Esophagus muscularis mucosa (tissue), 4 donors: ENCODE measurements at regions not wholly inside any gene's neighbourhood (a gene's known extent, or its start where the extent isn't known, plus 50 kb on each side); places are given as distances from the start of the nearest gene placed in this dataset.

ENCODE experiments used
- DNase-seq: peaks from one replicate; pipeline ENCODE4 v3.0.0-alpha.2; 2017; ENCODE audit errors: extremely low spot score
- H3K27ac ChIP-seq, 4 donors: fragments of 200-600 bp; sonication (generic); replicated peaks in 1 of 4; 1 replicate in 3 of 4; 2 replicates in 1 of 4; pipeline ENCODE4 v1.5.1; 2016 to 2019; ENCODE audit warnings: mild to moderate bottlenecking in 1 of 4
- H3K27me3 ChIP-seq, 4 donors: fragments of 200-600 bp; sonication (generic); one replicate each; pipeline versions ENCODE4 v1.5.1 to v1.6.0; 2016 to 2019
- H3K36me3 ChIP-seq, 4 donors: fragments of 200-600 bp; sonication (generic); one replicate each; pipeline ENCODE4 v1.5.1; 2016 to 2019
- H3K4me1 ChIP-seq, 4 donors: fragments of 200-600 bp; sonication (generic); one replicate each; pipeline ENCODE4 v1.5.1; 2016 to 2019
- H3K4me3 ChIP-seq, 4 donors: fragments of 200-600 bp; sonication (generic); 1 replicate in 2 of 4; 2 replicates in 2 of 4; pipeline ENCODE4 v1.5.1; 2016 to 2019; ENCODE audit warnings: mild to moderate bottlenecking in 4 of 4, moderate library complexity in 1 of 4
- H3K9me3 ChIP-seq, 4 donors: fragments of 200-600 bp; sonication (generic); 1 replicate in 3 of 4; 2 replicates in 1 of 4; pipeline ENCODE4 v1.5.1; 2016 to 2019
- EP300 ChIP-seq: sonication (generic); formaldehyde crosslinking; IDR thresholded peaks from one replicate; pipeline ENCODE4 v1.6.1; 2017; ENCODE audit warnings: antibody characterized with exemption
- POLR2A ChIP-seq: fragments of 450-650 bp; IDR thresholded peaks from one replicate; pipeline ENCODE4 v1.6.1; 2017; ENCODE audit warnings: antibody characterized with exemption, moderate library complexity, mild to moderate bottlenecking, low read depth
- POLR2AphosphoS5 ChIP-seq, 2 donors: sonication (generic); formaldehyde crosslinking; IDR thresholded peaks; one replicate each; pipeline ENCODE4 v1.6.1; 2017; ENCODE audit warnings: antibody characterized with exemption in 2 of 2
- WGBS: methylation state at CpG from one replicate; pipeline ENCODE4 v1.1.5; 2018; 5-methylcytosine and 5-hydroxymethylcytosine counted together
- intact Hi-C: fragments of 100-400 bp; cut with DNase I; formaldehyde crosslinking; loops from one replicate; pipeline ENCODE4 v1.15.1; 2023
- TF ChIP-seq, protein P1 (sequence below), 3 experiments: fragments of 200-600 bp in 2 of 3; fragments of 450-650 bp in 1 of 3; sonication (generic) in 2 of 3; IDR thresholded peaks; one replicate each; pipeline ENCODE4 v1.5.1; 2017 to 2019; ENCODE audit warnings: antibody characterized with exemption in 3 of 3, mild to moderate bottlenecking in 2 of 3, moderate library complexity in 1 of 3

DNA sequence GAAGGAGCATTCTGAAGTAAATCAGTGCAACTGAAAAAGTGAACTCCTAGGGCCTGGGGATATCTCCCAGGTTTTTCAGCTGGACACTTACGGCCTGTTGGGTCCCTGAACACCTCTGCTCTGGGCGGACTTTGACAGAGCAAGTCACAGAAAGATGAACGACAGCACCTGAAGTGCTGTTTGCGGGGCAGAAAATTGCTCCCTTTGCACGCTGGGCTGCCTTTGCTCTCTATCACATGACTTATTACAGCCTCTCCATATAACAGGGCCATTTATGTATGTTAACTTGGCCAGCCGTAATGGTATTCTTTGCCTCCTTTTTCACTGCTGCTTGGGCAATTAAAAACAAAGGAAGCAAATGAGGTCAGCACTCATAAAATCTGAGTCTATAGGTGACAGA is 332.9 kb downstream of the BARHL2 start:
- DNase-seq = no peak
- intact Hi-C loops = no loop called here
- H3K4me1 ChIP-seq = no peaks in the 10 kb centered on the region
- H3K27me3 ChIP-seq = no peaks in the 10 kb centered on the region
- TF ChIP-seq, protein P1, sequence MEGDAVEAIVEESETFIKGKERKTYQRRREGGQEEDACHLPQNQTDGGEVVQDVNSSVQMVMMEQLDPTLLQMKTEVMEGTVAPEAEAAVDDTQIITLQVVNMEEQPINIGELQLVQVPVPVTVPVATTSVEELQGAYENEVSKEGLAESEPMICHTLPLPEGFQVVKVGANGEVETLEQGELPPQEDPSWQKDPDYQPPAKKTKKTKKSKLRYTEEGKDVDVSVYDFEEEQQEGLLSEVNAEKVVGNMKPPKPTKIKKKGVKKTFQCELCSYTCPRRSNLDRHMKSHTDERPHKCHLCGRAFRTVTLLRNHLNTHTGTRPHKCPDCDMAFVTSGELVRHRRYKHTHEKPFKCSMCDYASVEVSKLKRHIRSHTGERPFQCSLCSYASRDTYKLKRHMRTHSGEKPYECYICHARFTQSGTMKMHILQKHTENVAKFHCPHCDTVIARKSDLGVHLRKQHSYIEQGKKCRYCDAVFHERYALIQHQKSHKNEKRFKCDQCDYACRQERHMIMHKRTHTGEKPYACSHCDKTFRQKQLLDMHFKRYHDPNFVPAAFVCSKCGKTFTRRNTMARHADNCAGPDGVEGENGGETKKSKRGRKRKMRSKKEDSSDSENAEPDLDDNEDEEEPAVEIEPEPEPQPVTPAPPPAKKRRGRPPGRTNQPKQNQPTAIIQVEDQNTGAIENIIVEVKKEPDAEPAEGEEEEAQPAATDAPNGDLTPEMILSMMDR (IDR thresholded peaks at IDR 0.05) = no peak
- TF ChIP-seq EP300 = no peak
- TF ChIP-seq POLR2AphosphoS5 (IDR thresholded peaks at IDR 0.05) = no peak
- no peak for TF ChIP-seq POLR2A
- no peaks in the 10 kb centered on the region for H3K9me3 ChIP-seq
- no peak overlapping the region for H3K4me3 ChIP-seq
- WGBS = 78% methylated on average over 6 of the region's 6 CpGs
- H3K27ac ChIP-seq = no peak overlapping the region
- H3K36me3 ChIP-seq = no peaks in the 10 kb centered on the region

DNA sequence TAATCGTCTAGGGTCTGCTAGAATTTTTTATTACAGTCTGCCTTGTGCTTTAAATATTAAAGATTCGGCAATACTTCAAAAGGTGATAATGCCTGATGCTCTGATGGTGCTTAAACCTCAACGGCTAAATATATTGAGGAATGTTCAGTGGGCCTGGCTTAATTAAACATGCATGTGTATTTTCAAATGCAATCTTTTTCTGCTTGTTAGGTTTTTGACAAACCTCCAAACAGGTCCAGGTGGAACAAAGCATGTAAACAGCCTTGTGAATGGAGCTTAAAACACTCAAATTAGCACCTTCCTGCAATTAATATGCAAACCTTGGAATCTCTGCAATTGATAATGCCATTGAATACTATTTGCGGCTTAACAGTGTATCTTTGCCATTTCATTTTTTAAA is 334.9 kb downstream of the BARHL2 start:
- H3K4me3 ChIP-seq = no peak overlapping the region
- H3K4me1 ChIP-seq = no peaks in the 10 kb centered on the region
- TF ChIP-seq POLR2AphosphoS5 (IDR thresholded peaks at IDR 0.05) (no peak), POLR2A (no peak), EP300 (no peak)
- TF ChIP-seq, protein P1 (IDR thresholded peaks at IDR 0.05) = no peak
- DNase-seq = no peak
- H3K9me3 ChIP-seq = no peaks in the 10 kb centered on the region
- H3K36me3 ChIP-seq = no peaks in the 10 kb centered on the region
- H3K27me3 ChIP-seq = no peaks in the 10 kb centered on the region
- no peak overlapping the region for H3K27ac ChIP-seq
- intact Hi-C loops = no loop called here
- WGBS = 83% methylated on average over 4 of the region's 4 CpGs

DNA sequence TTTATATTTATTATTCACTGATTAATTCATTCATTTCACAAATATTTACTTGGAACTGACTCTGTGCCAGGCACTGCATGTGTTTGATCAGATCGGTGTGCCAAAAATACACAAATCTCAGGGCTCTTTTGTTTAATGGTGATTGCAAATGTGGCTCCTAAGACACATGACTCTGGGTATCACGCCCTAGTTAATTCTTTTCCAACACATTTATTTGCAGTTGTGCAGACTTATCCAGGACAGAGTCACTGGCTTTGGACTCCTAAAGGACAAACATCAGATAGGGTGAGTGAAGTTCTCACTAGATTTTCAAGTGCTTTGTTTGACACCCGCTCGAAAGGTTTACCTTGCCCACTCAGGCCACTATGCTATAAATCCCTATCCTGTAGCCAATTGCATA is 335.5 kb downstream of the BARHL2 start:
- H3K27ac ChIP-seq = no peak overlapping the region
- WGBS = 80% methylated on average over 4 of the region's 4 CpGs
- H3K4me1 ChIP-seq = no peaks in the 10 kb centered on the region
- no peak overlapping the region for H3K4me3 ChIP-seq
- H3K27me3 ChIP-seq = no peaks in the 10 kb centered on the region
- DNase-seq = no peak
- no peak for TF ChIP-seq EP300
- TF ChIP-seq, protein P1 (IDR thresholded peaks at IDR 0.05) = no peak
- no peak for TF ChIP-seq POLR2AphosphoS5 (IDR thresholded peaks at IDR 0.05)
- TF ChIP-seq POLR2A = no peak
- no peaks in the 10 kb centered on the region for H3K9me3 ChIP-seq
- no peaks in the 10 kb centered on the region for H3K36me3 ChIP-seq
- intact Hi-C loops = no loop called here

DNA sequence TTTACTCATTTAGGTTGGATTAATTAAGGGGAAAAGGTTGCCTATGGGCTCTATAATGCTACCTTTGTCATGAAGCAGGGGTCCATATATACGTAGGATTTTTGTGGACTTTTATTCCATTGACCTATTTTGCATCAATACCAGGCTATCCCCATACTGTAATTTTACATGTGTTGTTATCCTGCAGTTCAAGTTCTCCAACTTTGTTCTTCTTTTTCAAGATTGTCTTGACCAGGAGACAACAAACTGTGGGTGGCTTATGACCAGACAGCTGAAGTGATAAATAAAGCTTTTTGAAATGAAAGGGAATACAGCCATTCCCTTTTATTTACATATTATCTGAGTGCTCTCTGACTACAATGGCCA is 345.7 kb downstream of the BARHL2 start:
- TF ChIP-seq POLR2AphosphoS5 (IDR thresholded peaks at IDR 0.05) = no peak
- TF ChIP-seq POLR2A = no peak
- TF ChIP-seq EP300 = no peak
- TF ChIP-seq, protein P1 (IDR thresholded peaks at IDR 0.05) = no peak
- no peak overlapping the region for H3K27ac ChIP-seq
- H3K4me1 ChIP-seq = no peaks in the 10 kb centered on the region
- H3K36me3 ChIP-seq = no peaks in the 10 kb centered on the region
- H3K27me3 ChIP-seq = no peaks in the 10 kb centered on the region
- DNase-seq = no peak
- 78% methylated on average over 1 of the region's 1 CpG for WGBS
- no peak overlapping the region for H3K4me3 ChIP-seq
- H3K9me3 ChIP-seq = no peaks in the 10 kb centered on the region
- intact Hi-C loops = no loop called here

DNA sequence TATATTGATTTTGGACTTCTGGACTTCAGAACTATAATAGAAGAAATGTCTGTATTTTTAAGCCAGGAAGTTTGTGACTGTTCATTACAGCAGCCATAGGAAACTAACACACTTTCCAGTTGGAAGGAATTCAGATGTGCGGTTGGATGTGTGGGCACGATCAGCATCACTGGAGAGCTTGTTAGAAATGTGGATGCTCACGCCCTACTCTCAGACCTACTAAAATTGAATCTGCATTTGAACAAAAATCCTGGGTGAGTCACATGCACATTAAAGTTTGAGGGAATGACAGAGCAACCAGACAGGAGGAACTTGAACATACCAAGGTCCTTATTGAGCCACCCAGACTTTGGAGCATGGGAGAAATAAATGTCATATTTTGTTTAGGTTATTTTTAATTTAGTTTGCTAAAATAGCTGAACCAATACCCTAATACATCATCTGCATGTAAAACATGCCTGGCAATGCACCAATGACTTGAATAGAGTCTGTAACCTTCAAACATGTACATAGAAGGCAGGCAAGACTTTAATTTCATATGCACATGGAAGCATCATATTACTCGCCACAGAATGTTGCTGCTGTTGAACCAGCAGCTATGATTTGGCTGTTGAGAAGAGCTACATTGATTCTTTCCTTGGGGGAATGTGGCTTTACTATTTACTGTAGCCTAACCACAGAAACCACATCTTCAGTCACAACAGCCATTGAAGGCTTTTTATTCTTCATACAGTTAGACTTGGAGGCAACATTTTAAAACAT is 346.2 kb downstream of the BARHL2 start:
- WGBS = 90% methylated on average over 4 of the region's 4 CpGs
- intact Hi-C loops = no loop called here
- TF ChIP-seq POLR2A (no peak), EP300 (no peak), POLR2AphosphoS5 (IDR thresholded peaks at IDR 0.05) (no peak)

More for the DNA sequence above, 346.2 kb downstream of the BARHL2 start:
- H3K9me3 ChIP-seq = no peaks in the 10 kb centered on the region
- H3K27me3 ChIP-seq = no peaks in the 10 kb centered on the region
- no peak for DNase-seq
- no peak overlapping the region for H3K4me3 ChIP-seq
- no peak overlapping the region for H3K27ac ChIP-seq
- H3K4me1 ChIP-seq = no peaks in the 10 kb centered on the region
- H3K36me3 ChIP-seq = no peaks in the 10 kb centered on the region
